Kidney (tissue), 13 donors: ENCODE measurements at regions not wholly inside any gene's neighbourhood (a gene's known extent, or its start where the extent isn't known, plus 50 kb on each side); places are given as distances from the start of the nearest gene placed in this dataset.

Source experiments
- DNase-seq, 5 donors: peaks; one replicate each; pipeline ENCODE4 v3.0.0-alpha.2; 2013 to 2020
- FAIRE-seq: peaks from 2 replicates; lab custom pipeline; 2012; peaks lifted over from hg19 to GRCh38; lab: Jason Lieb, UNC
- H3K27ac ChIP-seq, 2 donors: one replicate each; pipeline ENCODE4 v1.7.0; 2013; ENCODE audit warnings: low read depth in 2 of 2, low read length in 2 of 2, inconsistent platforms in 1 of 2
- H3K27me3 ChIP-seq: one replicate; pipeline ENCODE4 v1.7.1; 2013; ENCODE audit warnings: low read length, inconsistent platforms; ENCODE audit not compliant: control insufficient read depth, insufficient read depth
- H3K36me3 ChIP-seq, 3 donors: one replicate each; pipeline versions ENCODE4 v1.7.0 to v1.7.1; 2013; ENCODE audit warnings: low read length in 3 of 3, control low read depth in 1 of 3, inconsistent platforms in 1 of 3; ENCODE audit not compliant: insufficient read depth in 3 of 3, control insufficient read depth in 2 of 3
- H3K4me1 ChIP-seq, 3 donors: one replicate each; pipeline versions ENCODE4 v1.7.0 to v1.7.1; 2013; ENCODE audit warnings: low read length in 3 of 3, inconsistent platforms in 1 of 3, low read depth in 1 of 3; ENCODE audit not compliant: control insufficient read depth in 2 of 3, insufficient read depth in 2 of 3
- H3K4me3 ChIP-seq, 3 donors: one replicate each; pipeline versions ENCODE4 v1.7.0 to v1.8.1; 2013; ENCODE audit warnings: low read length in 3 of 3, control low read depth in 1 of 3, inconsistent platforms in 1 of 3
- H3K9ac ChIP-seq, 3 donors: one replicate each; pipeline versions ENCODE4 v1.7.0 to v1.7.1; 2013; ENCODE audit warnings: low read length in 3 of 3, control low read depth in 1 of 3, inconsistent platforms in 1 of 3
- H3K9me3 ChIP-seq, 3 donors: one replicate each; pipeline versions ENCODE4 v1.7.0 to v1.7.1; 2013; ENCODE audit warnings: low read length in 3 of 3, control low read depth in 1 of 3, inconsistent platforms in 1 of 3; ENCODE audit not compliant: control insufficient read depth in 2 of 3, insufficient read depth in 1 of 3
- CTCF ChIP-seq: IDR thresholded peaks from 3 replicates; pipeline ENCODE4 v1.5.1; 2012; ENCODE audit warnings: mild to moderate bottlenecking, moderate library complexity, borderline replicate concordance; ENCODE audit not compliant: insufficient read depth; ENCODE audit errors: extremely low read depth
- intact Hi-C: fragments of 100-400 bp; cut with DNase I; formaldehyde crosslinking; loops from one replicate; pipeline ENCODE4 v1.11.1; 2022
- donor health status: control.
- donor health status: control.
- donor health status: control.
- donor health status: control.
- donor health status: control.
- donor health status: DM: yes; HTN: yes; CAD: no.
- donor health status: Normal renal cell carcinoma (clear cell type).

GRCh38 chr1:224493269-224493668 is 58.7 kb upstream of the WDR26 start:
- intact Hi-C loops: no loop called here
- DNase-seq (no peak), FAIRE-seq (no peak)
- TF ChIP-seq CTCF: no peak
- no peaks in the 10 kb centered on the region for H3K9me3 ChIP-seq
- no peak overlapping the region for H3K4me3 ChIP-seq
- H3K27ac ChIP-seq: no peak overlapping the region
- no peaks in the 10 kb centered on the region for H3K36me3 ChIP-seq
- H3K27me3 ChIP-seq: no peaks in the 10 kb centered on the region
- no peak overlapping the region for H3K9ac ChIP-seq
- peaks cover 4 to 6% (median 5%) of the 10 kb centered on the region in 3 donors for H3K4me1 ChIP-seq

GRCh38 chr1:224494343-224494742 is 59.7 kb upstream of the WDR26 start:
- intact Hi-C loops: no loop called here
- Histone ChIP-seq H3K4me1 (peaks cover 6 to 8% (median 6%) of the 10 kb centered on the region in 3 donors), H3K4me3 (no peak overlapping the region), H3K27ac (no peak overlapping the region), H3K9me3 (no peaks in the 10 kb centered on the region), H3K9ac (no peak overlapping the region), H3K36me3 (no peaks in the 10 kb centered on the region), H3K27me3 (no peaks in the 10 kb centered on the region)
- no peak for TF ChIP-seq CTCF
- FAIRE-seq (no peak), DNase-seq (no peak)

- no peak for DNase-seq
- no peak for FAIRE-seq
- intact Hi-C loops: no loop called here
- peaks cover 6 to 8% (median 6%) of the 10 kb centered on the region in 3 donors for H3K4me1 ChIP-seq
- H3K27me3 ChIP-seq: no peaks in the 10 kb centered on the region
- no peaks in the 10 kb centered on the region for H3K36me3 ChIP-seq
- no peak overlapping the region for H3K9ac ChIP-seq
- no peaks in the 10 kb centered on the region for H3K9me3 ChIP-seq
- no peak overlapping the region for H3K4me3 ChIP-seq
- H3K27ac ChIP-seq: no peak overlapping the region
- no peak for TF ChIP-seq CTCF
Measured at GRCh38 chr1:224495866-224496265, 61.3 kb upstream of the WDR26 start.

GRCh38 chr1:224496826-224497225 is 62.2 kb upstream of the WDR26 start:
- H3K4me3 ChIP-seq: no peak overlapping the region
- no peak for DNase-seq
- H3K36me3 ChIP-seq: no peaks in the 10 kb centered on the region
- FAIRE-seq: no peak
- intact Hi-C loops: no loop called here
- H3K9ac ChIP-seq: no peak overlapping the region
- no peaks in the 10 kb centered on the region for H3K27me3 ChIP-seq
- H3K27ac ChIP-seq: no peak overlapping the region
- peaks cover 6 to 8% (median 6%) of the 10 kb centered on the region in 3 donors for H3K4me1 ChIP-seq
- TF ChIP-seq CTCF: no peak
- no peaks in the 10 kb centered on the region for H3K9me3 ChIP-seq
